Colonic mucosa (tissue), 4 donors: ENCODE measurements at regions not wholly inside any gene's neighbourhood (a gene's known extent, or its start where the extent isn't known, plus 50 kb on each side); places are given as distances from the start of the nearest gene placed in this dataset.

Experiments
- DNase-seq: peaks from one replicate; pipeline ENCODE4 v3.0.0-alpha.2; 2020
- H3K27ac ChIP-seq: fragments of 200-600 bp; one replicate; pipeline ENCODE4 v1.8.0; 2021
- H3K27me3 ChIP-seq: fragments of 200-600 bp; one replicate; pipeline ENCODE4 v1.8.0; 2021
- H3K36me3 ChIP-seq: fragments of 200-600 bp; one replicate; pipeline ENCODE4 v1.8.0; 2021
- H3K4me1 ChIP-seq: fragments of 200-600 bp; one replicate; pipeline ENCODE4 v1.8.0; 2021; ENCODE audit warnings: mild to moderate bottlenecking
- H3K4me3 ChIP-seq: fragments of 200-600 bp; one replicate; pipeline ENCODE4 v1.8.0; 2021
- H3K9ac ChIP-seq, 2 donors: one replicate each; pipeline ENCODE4 v1.7.0; 2013; ENCODE audit warnings: control low read depth in 2 of 2, low read depth in 2 of 2, low read length in 2 of 2
- H3K9me3 ChIP-seq: fragments of 200-600 bp; one replicate; pipeline ENCODE4 v1.8.0; 2021
- CTCF ChIP-seq: fragments of 200-600 bp; IDR thresholded peaks from one replicate; pipeline ENCODE4 v1.8.0; 2022; ENCODE audit warnings: antibody characterized with exemption, mild to moderate bottlenecking
- intact Hi-C: fragments of 100-400 bp; cut with DNase I; formaldehyde crosslinking; loops from one replicate; pipeline ENCODE4 v1.14.1; 2022
- donor health status: healthy.
- donor health status: DM: no; HTN: no; CAD: no.
- donor health status: DM: no; HTN: no; CAD: no.

- DNase-seq: no peak
- no peaks in the 10 kb centered on the region for H3K9me3 ChIP-seq
- no peaks in the 10 kb centered on the region for H3K27me3 ChIP-seq
- H3K4me3 ChIP-seq: no peak overlapping the region
- no peaks in the 10 kb centered on the region for H3K36me3 ChIP-seq
- intact Hi-C loops: no loop called here
- no peak overlapping the region for H3K27ac ChIP-seq
- H3K4me1 ChIP-seq: no peaks in the 10 kb centered on the region
- no peak overlapping the region for H3K9ac ChIP-seq
- TF ChIP-seq CTCF: no peak
These were observed 223.6 kb upstream of the TMPO start for GRCh38 chr12:98291828-98292227.

GRCh38 chr12:98294051-98294805 is 221.2 kb upstream of the TMPO start:
- no peak for TF ChIP-seq CTCF
- no peaks in the 10 kb centered on the region for H3K4me1 ChIP-seq
- no peak overlapping the region for H3K27ac ChIP-seq
- H3K36me3 ChIP-seq: no peaks in the 10 kb centered on the region
- no peak overlapping the region for H3K4me3 ChIP-seq
- intact Hi-C loops: no loop called here
- H3K9ac ChIP-seq: no peak overlapping the region
- H3K9me3 ChIP-seq: no peaks in the 10 kb centered on the region
- no peaks in the 10 kb centered on the region for H3K27me3 ChIP-seq
- no peak for DNase-seq

DNA sequence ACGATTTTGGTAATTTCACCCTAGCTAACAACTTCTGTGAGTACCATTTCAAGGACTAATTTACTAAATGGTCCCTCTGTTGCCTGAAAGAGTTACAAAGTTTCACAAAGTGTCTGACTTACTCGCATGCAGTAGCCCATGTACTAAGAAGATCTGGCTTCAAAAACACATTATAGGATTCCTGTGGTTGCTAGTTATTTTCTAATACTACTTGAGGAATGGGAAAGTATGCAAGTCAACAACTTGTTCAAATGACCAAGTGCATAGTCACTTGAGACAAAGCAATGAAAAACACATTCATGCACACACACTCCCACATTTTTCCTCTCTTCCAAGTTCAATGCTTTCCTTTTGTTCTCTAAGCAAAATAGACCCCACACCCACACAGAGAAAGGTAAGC is 219.7 kb upstream of the TMPO start:
- Histone ChIP-seq H3K27ac (no peak overlapping the region), H3K9ac (no peak overlapping the region), H3K27me3 (no peaks in the 10 kb centered on the region), H3K36me3 (no peaks in the 10 kb centered on the region), H3K4me1 (no peaks in the 10 kb centered on the region), H3K9me3 (no peaks in the 10 kb centered on the region), H3K4me3 (no peak overlapping the region)
- no peak for TF ChIP-seq CTCF
- intact Hi-C loops: no loop called here
- no peak for DNase-seq

- no peak for DNase-seq
- H3K36me3 ChIP-seq: no peaks in the 10 kb centered on the region
- no peak overlapping the region for H3K4me3 ChIP-seq
- H3K4me1 ChIP-seq: no peaks in the 10 kb centered on the region
- intact Hi-C loops: no loop called here
- no peaks in the 10 kb centered on the region for H3K9me3 ChIP-seq
- H3K27ac ChIP-seq: no peak overlapping the region
- no peaks in the 10 kb centered on the region for H3K27me3 ChIP-seq
- no peak for TF ChIP-seq CTCF
- H3K9ac ChIP-seq: no peak overlapping the region
These were observed 218.8 kb upstream of the TMPO start for GRCh38 chr12:98296462-98297079.

GRCh38 chr12:98297538-98297937 is 217.9 kb upstream of the TMPO start:
- Histone ChIP-seq H3K36me3 (no peaks in the 10 kb centered on the region), H3K4me1 (no peaks in the 10 kb centered on the region), H3K27ac (no peak overlapping the region), H3K4me3 (no peak overlapping the region), H3K9ac (no peak overlapping the region), H3K27me3 (no peaks in the 10 kb centered on the region), H3K9me3 (no peaks in the 10 kb centered on the region)
- intact Hi-C loops: no loop called here
- DNase-seq: no peak
- no peak for TF ChIP-seq CTCF
